ENCODE measurements at regions not wholly inside any gene's neighbourhood (a gene's known extent, or its start where the extent isn't known, plus 50 kb on each side); places are given as distances from the start of the nearest gene placed in this dataset.

DNA sequence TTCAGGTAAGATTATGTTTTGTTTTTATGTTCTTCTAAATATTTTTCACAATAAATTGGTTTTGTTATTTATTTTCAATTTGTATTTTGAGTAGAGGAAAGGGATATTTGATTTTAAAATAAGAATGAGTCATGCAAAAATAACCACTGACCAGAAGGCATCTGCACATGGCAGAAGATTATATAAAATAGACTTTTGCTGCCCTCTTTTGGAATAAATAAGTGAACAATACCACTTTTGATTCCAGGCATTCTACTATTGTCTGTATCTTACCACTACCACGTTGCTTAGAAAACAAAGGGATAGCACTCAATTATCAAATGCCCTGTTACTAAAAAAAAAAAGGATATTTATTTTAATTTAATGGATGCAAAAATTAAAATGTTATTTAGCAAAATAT is 227.3 kb upstream of the ITGA1 start:
- in situ Hi-C loops (cut with HindIII; ENCODE audit: low pct_unique_long_range_greater_than_20kb, low sequenced_read_pairs): no loop called here
- DNase-seq (ENCODE audit: low read depth, low spot score): peak; percentile 67

DNA sequence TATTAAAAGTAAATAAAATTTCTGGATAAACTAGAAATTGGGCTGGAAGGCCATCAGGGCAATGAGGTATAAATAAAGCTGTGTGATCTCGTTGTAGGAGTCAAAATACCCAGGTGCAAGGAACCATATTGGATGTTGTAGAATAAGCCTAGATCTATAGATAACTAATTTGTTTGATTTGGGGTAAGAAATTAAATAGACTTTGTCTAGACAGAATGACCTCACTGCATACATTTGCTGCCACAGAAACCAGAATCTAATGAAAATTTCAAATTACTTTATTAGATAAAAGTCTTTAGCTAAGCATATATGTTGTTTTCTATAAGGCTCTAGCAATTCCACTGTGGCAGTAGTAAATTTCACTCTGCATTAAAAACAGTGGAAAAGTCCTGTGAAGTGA is 225.2 kb upstream of the ITGA1 start:
- in situ Hi-C loops (cut with HindIII; ENCODE audit: low pct_unique_long_range_greater_than_20kb, low sequenced_read_pairs): no loop called here
- DNase-seq (ENCODE audit: low read depth, low spot score): no peak

DNA sequence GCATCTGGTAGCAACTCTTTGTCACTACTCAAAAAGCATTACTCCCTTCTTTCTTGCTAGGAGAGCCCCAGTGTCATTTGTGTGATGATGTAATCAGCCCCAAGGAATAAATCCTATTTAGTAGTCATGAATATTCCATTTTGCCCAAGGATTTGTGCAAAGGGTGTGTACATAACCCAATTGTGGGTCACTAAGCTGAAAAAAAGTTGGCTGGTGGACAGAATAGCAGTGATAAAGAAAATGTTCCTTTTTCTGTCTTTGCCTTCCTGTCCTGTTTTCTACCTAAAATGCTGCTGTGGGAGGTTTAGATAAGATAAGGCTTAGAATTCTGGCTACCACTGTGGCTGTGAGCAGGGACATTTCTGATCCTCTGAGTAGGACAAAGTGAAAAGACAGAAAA is 223.1 kb upstream of the ITGA1 start:
- no peak for DNase-seq (ENCODE audit: low read depth, low spot score)
- in situ Hi-C loops (cut with HindIII; ENCODE audit: low pct_unique_long_range_greater_than_20kb, low sequenced_read_pairs): no loop called here

DNA sequence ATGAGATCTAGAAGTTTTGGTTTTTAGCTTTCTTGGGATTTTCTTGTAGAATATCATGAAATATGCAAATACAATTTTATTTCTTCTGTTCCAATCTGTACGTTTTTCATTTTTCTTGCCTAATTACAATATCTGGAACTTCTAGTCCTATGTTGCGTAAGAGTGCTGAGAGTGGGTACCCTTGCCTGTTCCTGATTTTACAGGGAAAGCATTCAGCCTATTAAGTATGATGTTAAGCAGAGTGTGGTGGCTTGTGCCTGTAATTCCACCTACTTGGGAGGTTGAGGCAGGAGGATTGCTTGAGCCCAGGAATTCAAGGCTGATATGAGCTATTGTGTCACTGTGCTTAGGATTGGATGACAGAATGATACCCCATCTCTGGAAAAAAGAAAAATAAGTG is 210.2 kb upstream of the ITGA1 start:
- in situ Hi-C loops (cut with HindIII; ENCODE audit: low pct_unique_long_range_greater_than_20kb, low sequenced_read_pairs): no loop called here
- no peak for DNase-seq (ENCODE audit: low read depth, low spot score)

DNA sequence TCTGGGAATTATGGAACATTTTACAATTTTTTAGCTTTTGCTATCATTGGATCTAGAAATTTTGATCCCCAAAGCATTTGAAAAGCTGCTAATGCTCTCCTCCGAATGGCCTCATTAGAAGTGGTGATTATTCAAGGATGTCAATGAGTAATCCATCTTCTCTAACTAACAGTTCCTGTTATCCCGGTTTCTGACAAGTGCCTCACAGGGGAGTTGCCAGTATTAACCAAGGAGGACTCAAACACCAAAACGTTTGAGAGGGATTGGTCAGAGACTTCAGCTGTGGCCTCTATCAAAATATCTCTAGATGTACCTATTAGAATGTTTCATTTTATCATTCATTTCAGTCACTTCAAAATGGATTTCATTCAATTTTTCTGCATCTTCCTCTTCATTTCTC is 208.3 kb upstream of the ITGA1 start:
- in situ Hi-C loops (cut with HindIII; ENCODE audit: low pct_unique_long_range_greater_than_20kb, low sequenced_read_pairs): no loop called here
- DNase-seq (ENCODE audit: low read depth, low spot score): no peak

DNA sequence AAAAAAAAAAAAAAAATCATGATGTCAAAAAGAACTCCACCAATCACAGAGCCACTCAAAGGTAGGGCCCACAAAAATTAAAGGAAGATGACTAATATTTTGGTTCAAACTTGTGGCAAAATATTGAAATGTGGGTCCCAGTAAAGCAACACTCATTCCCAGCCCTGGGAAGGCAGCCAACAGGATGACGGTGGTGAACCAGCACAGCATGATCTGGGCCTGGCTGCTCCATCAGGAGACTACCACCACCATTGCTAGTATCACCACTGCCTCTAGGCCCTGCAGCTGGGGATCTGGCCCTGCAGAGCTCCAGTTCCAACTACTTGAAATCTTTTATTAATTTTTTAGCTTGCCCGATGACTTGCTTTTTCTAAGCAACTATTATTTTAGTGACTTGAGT is 206.8 kb upstream of the ITGA1 start:
- DNase-seq (ENCODE audit: low read depth, low spot score): no peak
- in situ Hi-C loops (cut with HindIII; ENCODE audit: low pct_unique_long_range_greater_than_20kb, low sequenced_read_pairs): no loop called here

DNA sequence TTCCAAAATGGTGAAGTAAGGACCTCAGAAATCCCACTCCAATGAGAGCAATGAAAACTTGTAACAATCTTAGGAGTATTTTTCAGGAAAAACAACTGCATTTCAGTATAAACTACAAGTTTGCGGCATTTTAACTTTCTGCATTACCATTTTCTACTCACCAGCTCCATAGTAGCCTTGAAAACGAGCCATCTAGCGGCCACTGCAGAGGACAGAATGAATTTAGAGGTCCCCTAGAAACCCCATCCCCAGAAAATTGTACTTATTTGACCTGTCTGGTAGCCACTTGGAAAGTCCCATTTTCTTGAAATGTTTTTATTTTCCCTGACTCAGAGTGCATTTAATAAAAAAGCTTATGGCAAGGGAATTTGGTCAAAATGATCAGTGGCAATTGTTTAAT is 205.4 kb upstream of the ITGA1 start:
- DNase-seq (ENCODE audit: low read depth, low spot score): peak; percentile 28
- in situ Hi-C loops (cut with HindIII; ENCODE audit: low pct_unique_long_range_greater_than_20kb, low sequenced_read_pairs): no loop called here

DNA sequence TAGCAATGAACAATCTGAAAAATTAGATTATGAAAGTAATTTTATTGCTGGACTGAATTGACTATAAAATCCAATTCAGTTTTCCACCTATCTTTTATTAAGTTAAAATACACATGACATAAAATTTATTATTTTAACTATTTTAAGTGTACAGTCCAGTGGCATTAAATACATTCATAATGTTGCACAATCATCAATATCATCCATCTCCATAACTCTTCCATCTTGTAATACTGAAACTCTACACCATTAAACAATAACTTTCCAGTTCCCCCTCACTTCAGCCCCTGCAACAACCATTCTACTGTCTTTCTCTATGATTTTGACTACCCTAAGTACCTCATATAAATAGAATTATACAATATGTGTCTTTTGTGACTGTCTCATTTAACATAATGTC is 200.6 kb upstream of the ITGA1 start:
- in situ Hi-C loops (cut with HindIII; ENCODE audit: low pct_unique_long_range_greater_than_20kb, low sequenced_read_pairs): no loop called here
- no peak for DNase-seq (ENCODE audit: low read depth, low spot score)

DNA sequence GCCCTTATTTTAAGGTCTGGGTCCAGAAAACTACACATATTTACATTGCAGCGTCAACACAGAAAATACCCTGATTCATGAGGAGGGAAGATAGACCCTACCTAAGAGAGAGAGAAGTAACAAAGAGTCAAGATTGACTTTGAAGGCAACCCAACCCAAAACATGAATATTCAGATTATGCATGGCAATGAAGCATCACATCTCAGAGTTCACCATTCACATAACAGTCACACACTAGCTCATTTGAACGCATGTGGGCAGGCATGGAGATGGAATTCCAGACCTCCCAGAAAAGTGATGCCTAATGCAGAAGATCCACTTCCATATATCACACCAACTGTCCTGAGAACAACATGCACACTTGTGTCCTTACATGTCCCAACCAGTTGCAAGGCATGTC is 190.1 kb upstream of the ITGA1 start:
- no peak for DNase-seq (ENCODE audit: low read depth, low spot score)
- in situ Hi-C loops (cut with HindIII; ENCODE audit: low pct_unique_long_range_greater_than_20kb, low sequenced_read_pairs): no loop called here

DNA sequence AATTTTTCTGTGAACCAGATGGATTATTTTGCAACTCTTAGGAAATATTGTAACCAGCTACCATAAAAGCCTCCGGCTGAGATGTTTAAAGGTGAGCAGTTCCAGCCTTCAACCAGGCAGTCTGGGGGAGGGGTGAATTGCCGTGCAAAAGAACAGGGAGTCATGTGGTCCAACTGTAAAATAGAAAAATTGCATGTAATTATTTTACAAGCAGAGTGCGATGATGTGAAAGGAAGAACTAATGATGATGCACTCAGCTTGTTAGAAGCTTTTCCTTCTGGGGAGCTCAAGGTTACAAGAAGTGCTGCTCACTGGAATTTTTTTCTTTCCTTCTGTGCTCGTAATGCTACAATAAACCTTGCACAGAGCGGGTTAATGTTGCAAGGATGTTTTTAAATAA is 188.7 kb upstream of the ITGA1 start:
- in situ Hi-C loops (cut with HindIII; ENCODE audit: low pct_unique_long_range_greater_than_20kb, low sequenced_read_pairs): no loop called here
- DNase-seq (ENCODE audit: low read depth, low spot score): no peak

DNA sequence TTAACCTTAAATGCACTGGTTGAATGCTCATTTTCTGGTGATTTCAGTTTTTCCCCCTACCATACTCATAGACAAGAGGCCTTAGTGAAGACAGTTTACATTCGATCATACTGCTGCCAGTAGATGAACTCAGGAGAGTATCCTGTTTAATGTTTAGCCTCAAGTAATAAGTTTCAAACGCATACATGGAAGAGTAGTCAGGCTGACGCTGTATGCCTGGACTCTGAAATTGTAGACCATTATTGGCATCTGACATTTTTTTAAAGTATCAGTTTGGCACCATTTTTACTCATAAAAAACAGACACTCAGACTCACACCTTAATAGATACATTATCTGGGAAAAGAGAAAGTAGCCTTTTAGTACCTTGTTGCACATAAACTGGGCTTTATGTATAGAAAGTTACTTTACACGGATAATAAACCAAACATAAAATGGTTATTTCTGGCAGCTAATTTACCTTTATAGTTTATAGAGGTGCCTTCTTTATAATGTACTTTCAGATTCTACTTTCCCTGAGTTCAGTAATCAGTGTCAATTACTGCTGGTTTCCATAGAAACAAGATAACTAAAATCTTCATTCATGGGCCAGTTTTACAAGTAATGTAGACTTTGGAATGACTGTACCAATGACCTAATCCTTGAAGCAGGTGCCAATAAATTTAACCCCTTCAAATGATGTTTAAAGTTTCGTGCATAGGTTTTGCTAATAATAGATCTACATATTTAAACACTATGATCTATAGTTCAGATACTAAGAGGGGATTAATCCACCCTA is 183.8 kb upstream of the ITGA1 start:
- in situ Hi-C loops (cut with HindIII; ENCODE audit: low pct_unique_long_range_greater_than_20kb, low sequenced_read_pairs): no loop called here

DNA sequence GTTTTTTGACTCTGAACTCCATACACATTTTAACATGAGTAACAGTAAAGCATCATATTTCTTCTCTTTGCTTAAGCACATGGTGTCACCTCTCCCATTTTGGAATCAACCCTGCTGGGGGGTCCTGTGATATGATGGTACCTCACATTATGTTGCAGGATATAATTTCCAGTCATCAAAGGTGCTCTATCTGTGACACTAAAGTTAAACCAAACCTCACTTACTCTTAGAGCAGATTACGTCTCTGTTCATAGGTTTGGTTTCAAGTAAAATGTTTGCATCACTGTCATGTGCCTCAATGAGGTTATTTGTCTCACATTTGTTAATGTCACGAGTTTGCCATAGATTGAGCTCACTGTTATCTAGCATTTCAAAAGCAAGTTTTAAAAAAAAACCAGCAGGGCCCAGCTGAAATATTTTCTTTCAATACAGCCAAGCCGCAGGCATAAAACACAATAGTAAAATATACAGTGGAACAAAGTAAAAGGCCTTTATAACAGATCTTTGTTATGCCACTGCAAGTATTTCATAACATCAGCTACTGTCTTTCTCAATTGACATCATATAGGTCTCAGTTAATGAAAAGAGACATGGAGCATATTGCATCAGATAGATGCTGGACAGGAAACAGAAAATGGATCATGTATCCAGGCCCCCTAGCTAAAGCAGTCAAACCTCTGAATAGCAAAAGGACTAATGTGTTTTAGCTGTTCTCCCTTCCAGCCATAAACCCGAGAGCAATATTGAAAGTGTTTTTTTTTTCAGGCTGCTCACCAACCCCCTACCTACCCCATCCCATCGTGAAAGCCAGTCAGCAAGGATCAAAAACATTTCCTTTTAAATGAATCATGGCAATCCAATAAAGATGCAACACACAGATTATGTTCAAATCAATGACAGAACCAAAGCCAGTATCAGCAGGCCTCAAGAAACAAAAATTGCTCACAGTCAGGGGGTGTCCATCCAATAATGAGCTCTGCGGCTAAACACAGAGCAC is 182.1 kb upstream of the ITGA1 start:
- in situ Hi-C loops (cut with HindIII; ENCODE audit: low pct_unique_long_range_greater_than_20kb, low sequenced_read_pairs): no loop called here

More for the DNA sequence above, 183.8 kb upstream of the ITGA1 start:
- no peak for DNase-seq (ENCODE audit: low read depth, low spot score)

DNA sequence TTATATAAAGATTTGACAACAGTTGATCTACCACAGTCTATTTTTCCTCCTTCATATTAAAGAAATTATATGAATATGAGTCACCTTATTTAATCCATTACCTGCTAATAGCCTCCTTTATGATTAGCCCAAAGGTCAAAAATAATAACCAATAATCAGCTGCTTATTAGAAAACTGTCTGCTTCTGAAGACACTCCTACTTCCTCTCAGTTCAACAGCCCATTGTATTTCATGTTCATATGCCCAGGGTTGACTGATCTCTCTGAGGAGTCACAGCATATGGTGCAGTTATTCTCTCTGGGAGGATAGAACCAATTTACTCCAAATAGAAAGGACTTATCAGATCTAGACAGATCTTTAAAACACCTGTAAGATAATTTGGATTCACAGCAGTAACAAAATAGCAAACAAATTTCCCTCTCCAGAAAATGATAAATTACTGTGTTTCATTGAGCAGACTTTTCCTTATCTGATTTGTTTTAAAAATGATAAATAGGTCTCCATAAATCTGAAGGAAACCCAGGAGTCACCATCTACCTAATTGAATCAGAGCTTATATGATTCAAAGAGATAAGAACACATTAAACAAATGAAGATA is 180.4 kb upstream of the ITGA1 start:
- DNase-seq (ENCODE audit: low read depth, low spot score): peak; percentile 15
- in situ Hi-C loops (cut with HindIII; ENCODE audit: low pct_unique_long_range_greater_than_20kb, low sequenced_read_pairs): no loop called here

More for the DNA sequence above, 182.1 kb upstream of the ITGA1 start:
- peak; percentile 96 for DNase-seq (ENCODE audit: low read depth, low spot score)

DNA sequence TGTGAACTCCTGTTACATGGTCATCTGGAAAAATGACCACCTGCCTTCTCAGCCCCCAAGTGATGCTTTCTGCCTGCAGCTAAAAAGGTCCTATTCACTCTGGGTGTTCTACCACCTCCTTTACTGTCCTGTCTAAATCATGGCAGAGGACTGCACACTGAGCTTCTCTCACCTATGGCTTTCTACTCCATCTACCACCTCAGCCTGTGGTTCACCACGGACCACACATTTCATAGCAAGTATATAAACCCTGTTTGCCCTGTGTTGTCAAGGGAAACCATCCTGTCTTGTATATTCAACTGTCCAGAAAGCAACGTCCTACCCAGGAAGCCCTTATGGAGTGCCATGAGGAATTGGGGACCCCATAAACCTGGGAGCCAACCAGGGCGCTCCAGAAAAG is 167.4 kb upstream of the ITGA1 start:
- in situ Hi-C loops (cut with HindIII; ENCODE audit: low pct_unique_long_range_greater_than_20kb, low sequenced_read_pairs): no loop called here
- no peak for DNase-seq (ENCODE audit: low read depth, low spot score)

DNA sequence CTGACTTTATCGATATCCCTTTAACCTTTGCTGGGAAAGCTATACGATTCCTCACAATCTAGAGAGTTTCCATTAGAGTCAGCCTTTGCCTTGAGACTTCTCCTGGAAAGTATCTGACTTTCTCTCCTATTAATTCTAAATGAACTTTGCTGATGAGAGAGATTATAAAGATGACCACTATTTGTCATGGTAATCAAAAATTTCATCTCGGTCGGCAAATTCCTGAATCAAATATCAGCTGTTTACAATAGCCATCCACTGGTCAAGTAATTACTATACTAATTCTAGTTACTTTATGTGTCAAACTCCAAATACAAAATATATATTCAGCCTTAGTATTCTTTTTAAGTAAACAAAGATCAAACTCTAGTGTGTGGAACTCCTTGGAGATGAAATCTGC is 164.4 kb upstream of the ITGA1 start:
- in situ Hi-C loops (cut with HindIII; ENCODE audit: low pct_unique_long_range_greater_than_20kb, low sequenced_read_pairs): no loop called here
- no peak for DNase-seq (ENCODE audit: low read depth, low spot score)

DNA sequence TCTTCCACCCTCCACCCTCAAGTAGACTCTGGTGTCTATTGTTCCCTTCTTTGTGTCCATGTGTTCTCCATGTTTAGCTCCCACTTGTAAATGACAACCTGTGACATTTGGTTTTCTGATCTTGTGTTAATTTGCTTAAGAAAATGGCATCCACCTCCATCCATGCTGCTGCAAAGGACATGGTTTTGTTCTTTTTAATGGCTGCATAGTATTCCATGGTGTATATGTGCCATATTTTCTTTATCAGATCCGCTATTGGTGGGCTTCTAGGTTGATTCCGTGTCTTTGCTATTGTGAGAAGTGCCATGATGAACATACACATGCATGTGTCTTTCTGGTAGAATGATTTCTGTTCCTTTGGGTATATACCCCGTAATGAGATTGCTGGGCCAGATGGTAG is 163.4 kb upstream of the ITGA1 start:
- in situ Hi-C loops (cut with HindIII; ENCODE audit: low pct_unique_long_range_greater_than_20kb, low sequenced_read_pairs): no loop called here
- no peak for DNase-seq (ENCODE audit: low read depth, low spot score)

DNA sequence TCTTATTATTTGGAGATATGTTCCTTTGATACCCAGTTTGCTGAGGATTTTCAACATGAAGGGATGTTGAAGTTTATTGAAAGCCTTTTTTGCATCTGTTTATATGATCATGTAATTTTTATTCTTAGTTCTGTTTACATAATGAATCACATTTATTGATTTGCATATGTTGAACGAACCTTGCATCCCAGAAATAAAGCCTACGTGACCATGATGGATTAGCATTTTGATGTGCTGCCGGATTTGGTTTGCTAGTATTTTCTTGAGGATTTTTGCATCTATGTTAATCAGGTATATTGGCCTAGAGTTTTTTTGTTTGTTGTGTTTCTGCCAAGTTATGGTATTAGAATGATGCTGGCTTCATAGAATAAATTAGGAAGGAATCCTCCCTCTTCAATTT is 161.4 kb upstream of the ITGA1 start:
- no peak for DNase-seq (ENCODE audit: low read depth, low spot score)
- in situ Hi-C loops (cut with HindIII; ENCODE audit: low pct_unique_long_range_greater_than_20kb, low sequenced_read_pairs): no loop called here

DNA sequence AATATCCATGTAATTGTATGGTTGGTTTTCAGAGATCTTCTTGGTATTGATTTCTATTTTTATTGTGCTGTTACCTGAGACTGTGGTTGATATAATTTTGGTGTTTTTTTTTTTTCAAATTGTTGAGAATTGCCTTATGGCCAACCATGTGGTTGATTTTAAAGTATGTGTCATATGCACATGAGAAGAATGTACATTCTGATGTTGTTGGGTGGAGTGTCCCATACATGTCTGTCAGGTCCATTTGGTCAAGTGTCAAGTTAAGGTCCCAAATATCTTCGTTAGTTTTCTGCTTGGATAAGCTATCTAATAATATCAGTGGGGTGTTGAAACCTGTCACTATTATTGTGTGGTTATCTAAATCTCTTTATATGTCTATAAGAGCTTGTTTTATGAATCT is 160.0 kb upstream of the ITGA1 start:
- in situ Hi-C loops (cut with HindIII; ENCODE audit: low pct_unique_long_range_greater_than_20kb, low sequenced_read_pairs): no loop called here
- no peak for DNase-seq (ENCODE audit: low read depth, low spot score)
